ENCODE measurements at regions not wholly inside any gene's neighbourhood (a gene's known extent, or its start where the extent isn't known, plus 50 kb on each side); places are given as distances from the start of the nearest gene placed in this dataset.
"Not testable (repeated sequence)": the region's sequence is repeated elsewhere in the genome, so short reads cannot be mapped to it uniquely, and the experiment has no call there.

DNA sequence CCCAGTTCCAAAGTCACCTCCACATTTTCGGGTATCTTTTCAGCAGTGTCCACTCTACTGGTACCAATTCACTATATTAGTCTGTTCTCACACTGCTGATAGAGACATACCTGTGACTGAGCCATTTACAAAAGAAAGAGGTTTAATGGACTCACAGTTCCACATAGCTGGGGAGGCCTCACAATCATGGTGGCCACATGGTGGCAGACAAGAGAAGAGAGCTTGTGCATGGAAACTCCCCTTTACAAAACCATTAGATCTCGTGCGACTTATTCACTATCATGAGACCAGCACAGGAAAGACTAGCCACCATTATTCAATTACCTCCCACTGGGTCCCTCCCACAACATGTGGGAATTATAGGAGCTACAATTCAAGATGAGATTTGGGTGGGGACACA is 335.7 kb upstream of the SLC7A11 start:
- not testable (repeated sequence) for H3K79me2 ChIP-seq (ENCODE audit: insufficient read depth, low read length); H3K4me3 ChIP-seq (ENCODE audit: insufficient read depth, low read length); H3K27ac ChIP-seq (ENCODE audit: low read depth, low read length); H2AFZ ChIP-seq (ENCODE audit: low read length); H3K4me1 ChIP-seq (ENCODE audit: insufficient read depth, low read length); H3K36me3 ChIP-seq (ENCODE audit: insufficient read depth, low read length); H3K4me2 ChIP-seq (ENCODE audit: insufficient read depth, low read length); H4K20me1 ChIP-seq (ENCODE audit: insufficient read depth, low read length); DNase-seq (ENCODE audit: insufficient read length, low spot score, missing footprints); H3K9me3 ChIP-seq (ENCODE audit: low read depth, low read length); H3K27me3 ChIP-seq (ENCODE audit: insufficient read depth, low read length)
- TF ChIP-seq, protein P1, sequence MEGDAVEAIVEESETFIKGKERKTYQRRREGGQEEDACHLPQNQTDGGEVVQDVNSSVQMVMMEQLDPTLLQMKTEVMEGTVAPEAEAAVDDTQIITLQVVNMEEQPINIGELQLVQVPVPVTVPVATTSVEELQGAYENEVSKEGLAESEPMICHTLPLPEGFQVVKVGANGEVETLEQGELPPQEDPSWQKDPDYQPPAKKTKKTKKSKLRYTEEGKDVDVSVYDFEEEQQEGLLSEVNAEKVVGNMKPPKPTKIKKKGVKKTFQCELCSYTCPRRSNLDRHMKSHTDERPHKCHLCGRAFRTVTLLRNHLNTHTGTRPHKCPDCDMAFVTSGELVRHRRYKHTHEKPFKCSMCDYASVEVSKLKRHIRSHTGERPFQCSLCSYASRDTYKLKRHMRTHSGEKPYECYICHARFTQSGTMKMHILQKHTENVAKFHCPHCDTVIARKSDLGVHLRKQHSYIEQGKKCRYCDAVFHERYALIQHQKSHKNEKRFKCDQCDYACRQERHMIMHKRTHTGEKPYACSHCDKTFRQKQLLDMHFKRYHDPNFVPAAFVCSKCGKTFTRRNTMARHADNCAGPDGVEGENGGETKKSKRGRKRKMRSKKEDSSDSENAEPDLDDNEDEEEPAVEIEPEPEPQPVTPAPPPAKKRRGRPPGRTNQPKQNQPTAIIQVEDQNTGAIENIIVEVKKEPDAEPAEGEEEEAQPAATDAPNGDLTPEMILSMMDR (IDR thresholded peaks at IDR 0.05; ENCODE audit: extremely low read depth, low read depth, low read length) = peak; percentile 37

DNA sequence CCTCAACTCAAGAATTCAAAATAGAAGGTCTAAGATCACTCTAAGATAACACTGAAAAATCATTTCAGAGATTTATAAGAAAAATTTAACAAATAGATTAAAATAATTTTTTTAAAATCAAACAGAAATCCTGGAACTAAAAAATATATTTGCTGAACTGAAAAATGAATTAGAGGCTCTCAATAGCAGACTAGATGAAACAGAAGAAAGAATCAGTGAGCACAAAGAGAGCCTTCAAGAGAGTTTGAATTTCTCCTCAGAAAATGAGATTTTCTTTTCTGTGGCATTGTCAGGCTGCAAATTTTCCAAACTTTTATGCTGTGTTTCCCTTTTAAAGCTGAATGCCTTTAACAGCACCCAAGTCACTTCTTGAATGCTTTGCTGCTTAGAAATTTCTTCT is 335.0 kb upstream of the SLC7A11 start:
- no peak for DNase-seq (ENCODE audit: insufficient read length, low spot score, missing footprints)
- Histone ChIP-seq H3K4me2 (ENCODE audit: insufficient read depth, low read length) (no peak overlapping the region), H3K27ac (ENCODE audit: low read depth, low read length) (no peak overlapping the region), H3K9me3 (ENCODE audit: low read depth, low read length) (no peaks in the 10 kb centered on the region), H3K36me3 (ENCODE audit: insufficient read depth, low read length) (no peaks in the 10 kb centered on the region), H4K20me1 (ENCODE audit: insufficient read depth, low read length) (no peaks in the 10 kb centered on the region), H3K79me2 (ENCODE audit: insufficient read depth, low read length) (no peaks in the 10 kb centered on the region), H3K27me3 (ENCODE audit: insufficient read depth, low read length) (no peaks in the 10 kb centered on the region), H3K4me3 (ENCODE audit: insufficient read depth, low read length) (no peak overlapping the region), H2AFZ (ENCODE audit: low read length) (no peak overlapping the region), H3K4me1 (ENCODE audit: insufficient read depth, low read length) (peaks cover 4% of the 10 kb centered on the region)
- TF ChIP-seq, protein P1 (IDR thresholded peaks at IDR 0.05; ENCODE audit: extremely low read depth, low read depth, low read length) = no peak

DNA sequence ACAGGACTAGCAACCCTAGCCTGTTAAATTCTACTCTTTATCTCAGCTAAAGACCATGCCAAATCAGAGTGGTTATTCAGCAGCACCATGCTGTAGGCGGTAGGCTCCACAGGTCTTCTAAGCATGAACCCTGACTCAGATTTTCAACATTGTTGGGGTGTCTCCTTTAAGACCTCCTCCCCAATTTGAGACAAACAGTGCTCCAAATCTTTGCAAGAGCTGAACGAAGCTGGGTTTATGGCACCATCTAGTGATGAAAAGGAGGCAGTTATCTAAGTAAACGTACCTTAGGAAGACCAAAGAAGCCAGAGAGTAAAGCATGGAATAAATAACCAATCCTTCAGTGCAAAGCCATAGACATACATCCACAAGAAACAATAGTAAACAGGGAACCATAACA is 334.5 kb upstream of the SLC7A11 start:
- Histone ChIP-seq H2AFZ (ENCODE audit: low read length) (no peak overlapping the region), H3K4me3 (ENCODE audit: insufficient read depth, low read length) (no peak overlapping the region), H4K20me1 (ENCODE audit: insufficient read depth, low read length) (no peaks in the 10 kb centered on the region), H3K4me1 (ENCODE audit: insufficient read depth, low read length) (peaks cover 4% of the 10 kb centered on the region), H3K9me3 (ENCODE audit: low read depth, low read length) (no peaks in the 10 kb centered on the region), H3K36me3 (ENCODE audit: insufficient read depth, low read length) (no peaks in the 10 kb centered on the region), H3K27me3 (ENCODE audit: insufficient read depth, low read length) (no peaks in the 10 kb centered on the region), H3K79me2 (ENCODE audit: insufficient read depth, low read length) (no peaks in the 10 kb centered on the region), H3K27ac (ENCODE audit: low read depth, low read length) (no peak overlapping the region), H3K4me2 (ENCODE audit: insufficient read depth, low read length) (no peak overlapping the region)
- DNase-seq (ENCODE audit: insufficient read length, low spot score, missing footprints) = no peak
- TF ChIP-seq, protein P1 (IDR thresholded peaks at IDR 0.05; ENCODE audit: extremely low read depth, low read depth, low read length) = peak; percentile 53

DNA sequence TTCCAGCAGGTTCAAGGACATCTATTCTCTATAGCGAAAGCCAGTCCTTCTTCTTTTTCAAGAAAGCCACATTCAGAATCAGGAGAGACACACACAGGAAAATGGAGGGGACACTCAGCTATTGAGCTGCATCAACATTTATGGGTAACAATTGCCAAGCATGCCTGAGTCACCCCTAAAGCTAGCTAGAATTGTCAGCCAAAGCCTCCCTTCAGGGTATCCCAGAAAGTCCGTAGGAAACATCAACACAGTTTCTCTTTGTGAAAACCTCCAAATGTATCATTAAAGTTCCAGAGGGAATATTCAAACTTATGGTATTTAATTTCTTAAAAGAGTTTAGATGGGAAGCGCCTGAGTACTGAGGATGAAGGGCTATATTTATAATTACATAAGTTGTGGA is 331.1 kb upstream of the SLC7A11 start:
- H3K27ac ChIP-seq (ENCODE audit: low read depth, low read length) = no peak overlapping the region
- H3K4me3 ChIP-seq (ENCODE audit: insufficient read depth, low read length) = peak overlapping the region; percentile 28
- no peaks in the 10 kb centered on the region for H4K20me1 ChIP-seq (ENCODE audit: insufficient read depth, low read length)
- H3K36me3 ChIP-seq (ENCODE audit: insufficient read depth, low read length) = no peaks in the 10 kb centered on the region
- H3K27me3 ChIP-seq (ENCODE audit: insufficient read depth, low read length) = no peaks in the 10 kb centered on the region
- peak overlapping the region; percentile 75 for H3K4me2 ChIP-seq (ENCODE audit: insufficient read depth, low read length)
- DNase-seq (ENCODE audit: insufficient read length, low spot score, missing footprints) = no peak
- H3K79me2 ChIP-seq (ENCODE audit: insufficient read depth, low read length) = no peaks in the 10 kb centered on the region
- peaks cover 4% of the 10 kb centered on the region for H3K4me1 ChIP-seq (ENCODE audit: insufficient read depth, low read length)
- H3K9me3 ChIP-seq (ENCODE audit: low read depth, low read length) = no peaks in the 10 kb centered on the region
- no peak overlapping the region for H2AFZ ChIP-seq (ENCODE audit: low read length)
- TF ChIP-seq, protein P1 (IDR thresholded peaks at IDR 0.05; ENCODE audit: extremely low read depth, low read depth, low read length) = no peak
